ENCODE measurements at regions not wholly inside any gene's neighbourhood (a gene's known extent, or its start where the extent isn't known, plus 50 kb on each side); places are given as distances from the start of the nearest gene placed in this dataset.

DNA sequence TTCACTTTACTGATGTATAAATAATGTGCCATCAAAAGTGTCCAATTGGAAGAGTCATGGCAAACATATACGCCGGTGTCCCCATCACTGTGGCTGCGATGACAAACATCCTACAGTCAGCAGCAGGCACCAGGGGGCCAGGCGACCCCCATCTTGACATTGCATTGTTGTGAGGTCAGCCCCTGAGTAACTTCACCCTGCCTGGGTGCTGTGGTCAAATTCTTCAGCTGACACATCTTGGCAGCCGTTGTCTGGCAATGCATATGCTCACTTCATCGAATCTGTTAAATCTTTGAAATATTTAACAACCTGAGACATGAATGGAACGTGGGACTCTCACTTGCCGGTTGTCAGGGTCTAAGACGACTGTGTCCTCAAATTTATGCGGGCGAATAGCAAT is 430.9 kb downstream of the BRD1 start:
- TF ChIP-seq, protein P1, sequence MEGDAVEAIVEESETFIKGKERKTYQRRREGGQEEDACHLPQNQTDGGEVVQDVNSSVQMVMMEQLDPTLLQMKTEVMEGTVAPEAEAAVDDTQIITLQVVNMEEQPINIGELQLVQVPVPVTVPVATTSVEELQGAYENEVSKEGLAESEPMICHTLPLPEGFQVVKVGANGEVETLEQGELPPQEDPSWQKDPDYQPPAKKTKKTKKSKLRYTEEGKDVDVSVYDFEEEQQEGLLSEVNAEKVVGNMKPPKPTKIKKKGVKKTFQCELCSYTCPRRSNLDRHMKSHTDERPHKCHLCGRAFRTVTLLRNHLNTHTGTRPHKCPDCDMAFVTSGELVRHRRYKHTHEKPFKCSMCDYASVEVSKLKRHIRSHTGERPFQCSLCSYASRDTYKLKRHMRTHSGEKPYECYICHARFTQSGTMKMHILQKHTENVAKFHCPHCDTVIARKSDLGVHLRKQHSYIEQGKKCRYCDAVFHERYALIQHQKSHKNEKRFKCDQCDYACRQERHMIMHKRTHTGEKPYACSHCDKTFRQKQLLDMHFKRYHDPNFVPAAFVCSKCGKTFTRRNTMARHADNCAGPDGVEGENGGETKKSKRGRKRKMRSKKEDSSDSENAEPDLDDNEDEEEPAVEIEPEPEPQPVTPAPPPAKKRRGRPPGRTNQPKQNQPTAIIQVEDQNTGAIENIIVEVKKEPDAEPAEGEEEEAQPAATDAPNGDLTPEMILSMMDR (IDR thresholded peaks at IDR 0.05) = no peak
- no peak for TF ChIP-seq POLR2A (IDR thresholded peaks at IDR 0.05)

Measured in esophagus squamous epithelium (tissue), 4 donors.